SK-N-SH (cell line): ENCODE measurements at regions not wholly inside any gene's neighbourhood (a gene's known extent, or its start where the extent isn't known, plus 50 kb on each side); places are given as distances from the start of the nearest gene placed in this dataset.

Experiments
- CTCF ChIA-PET: fragments of 300-600, 350-600 bp; formaldehyde crosslinking; extraction: SDS; loops from one replicate; lab custom pipeline; 2021; lab: Yijun Ruan, JAX
- POLR2A ChIA-PET: fragments of 350-600 bp; sonication (Branson Sonifier 250); formaldehyde crosslinking; extraction: SDS; loops from one replicate; lab custom pipeline; 2020; ENCODE audit warnings: antibody characterized with exemption, inconsistent platforms; lab: Yijun Ruan, JAX
- DNase-seq: peaks from one replicate; pipeline ENCODE4 v3.0.0; 2012
- H2AFZ ChIP-seq: fragments of 200-600 bp; sonication (generic); 2 replicates; pipeline ENCODE4 v1.8.1; 2016; ENCODE audit warnings: antibody characterized with exemption, mild to moderate bottlenecking, low read depth
- H3F3A ChIP-seq: fragments of 200-600 bp; sonication (generic); replicated peaks from 2 replicates; pipeline ENCODE3; 2016; ENCODE audit warnings: antibody characterized with exemption, mild to moderate bottlenecking; ENCODE audit not compliant: insufficient read depth
- H3K27ac ChIP-seq, 2 experiments: fragments of 200-500 bp in 1 of 2; fragments of 200-600 bp in 1 of 2; sonication (Bioruptor generic) in 1 of 2; sonication (generic), shearing (Covaris generic) in 1 of 2; 2 replicates each; pipeline versions ENCODE4 v1.5.1 to v1.6.1; 2014 to 2016; ENCODE audit warnings: low read depth in 2 of 2, inconsistent platforms in 1 of 2, low read length in 1 of 2, mild to moderate bottlenecking in 1 of 2, mixed read lengths in 1 of 2
- H3K27me3 ChIP-seq: fragments of 200-600 bp; sonication (generic), shearing (Covaris generic); 2 replicates; pipeline ENCODE4 v1.6.1; 2016; ENCODE audit warnings: mixed run types; ENCODE audit not compliant: insufficient read depth
- H3K36me3 ChIP-seq, 2 experiments: fragments of 200-500 bp in 1 of 2; fragments of 200-600 bp in 1 of 2; sonication (Bioruptor generic) in 1 of 2; sonication (generic) in 1 of 2; replicated peaks in 1 of 2; 2 replicates each; pipeline versions ENCODE3 to v1.5.1; 2014 to 2016; ENCODE audit warnings: low read length in 1 of 2, mild to moderate bottlenecking in 1 of 2; ENCODE audit not compliant: insufficient read depth in 2 of 2, control insufficient read depth in 1 of 2
- H3K4me1 ChIP-seq, 2 experiments: fragments of 200-500 bp in 1 of 2; fragments of 200-600 bp in 1 of 2; sonication (Bioruptor generic) in 1 of 2; sonication (generic), shearing (Covaris generic) in 1 of 2; 2 replicates each; pipeline versions ENCODE4 v1.5.1 to v1.6.1; 2014 to 2016; ENCODE audit warnings: low read depth in 1 of 2, low read length in 1 of 2, mixed run types in 1 of 2; ENCODE audit not compliant: insufficient read depth in 2 of 2, control insufficient read depth in 1 of 2
- H3K4me2 ChIP-seq: fragments of 200-600 bp; sonication (generic), shearing (Covaris generic); 2 replicates; pipeline ENCODE4 v1.6.1; 2017; ENCODE audit warnings: mixed run types
- H3K4me3 ChIP-seq, 2 experiments: fragments of 200-500 bp in 1 of 2; fragments of 200-600 bp in 1 of 2; sonication (Bioruptor generic) in 1 of 2; sonication (generic), shearing (Covaris generic) in 1 of 2; 2 replicates each; pipeline versions ENCODE4 v1.5.1 to v1.8.1; 2014 to 2016; ENCODE audit warnings: low read depth in 2 of 2, inconsistent platforms in 1 of 2, low read length in 1 of 2, mild to moderate bottlenecking in 1 of 2, mixed read lengths in 1 of 2, moderate library complexity in 1 of 2
- H3K79me2 ChIP-seq: fragments of 200-600 bp; sonication (generic); 2 replicates; pipeline ENCODE4 v1.8.1; 2017; ENCODE audit warnings: mild to moderate bottlenecking; ENCODE audit not compliant: insufficient read depth
- H3K9ac ChIP-seq: fragments of 200-600 bp; sonication (generic); 2 replicates; pipeline ENCODE4 v1.6.1; 2017; ENCODE audit warnings: mixed run types
- H3K9me2 ChIP-seq: fragments of 200-600 bp; sonication (generic); 2 replicates; pipeline ENCODE4 v1.6.1; 2017; ENCODE audit warnings: mixed run types
- H3K9me3 ChIP-seq: fragments of 200-600 bp; sonication (generic); 2 replicates; pipeline ENCODE4 v1.6.1; 2017; ENCODE audit warnings: mixed run types, mild to moderate bottlenecking, moderate library complexity
- H4K20me1 ChIP-seq: fragments of 200-600 bp; sonication (generic); 2 replicates; pipeline ENCODE4 v1.6.1; 2017; ENCODE audit warnings: mild to moderate bottlenecking, mixed run types; ENCODE audit not compliant: insufficient read depth
- CTCF ChIP-seq: fragments of 200-600 bp; sonication (generic); IDR thresholded peaks from 2 replicates; pipeline ENCODE4 v1.6.1; 2017; ENCODE audit warnings: antibody characterized with exemption, mild to moderate bottlenecking, moderate library complexity
- ELF1 ChIP-seq: IDR thresholded peaks from 2 replicates; pipeline ENCODE4 v1.4.0; 2012
- FOSL2 ChIP-seq: IDR thresholded peaks from 2 replicates; pipeline ENCODE4 v1.4.0; 2012; ENCODE audit warnings: low read depth, mild to moderate bottlenecking, moderate library complexity, borderline replicate concordance
- FOXJ3 ChIP-seq: sonication (generic); formaldehyde crosslinking; IDR thresholded peaks from 2 replicates; pipeline ENCODE4 v1.5.1; 2020; ENCODE audit warnings: mild to moderate bottlenecking, missing genetic modification reagents
- FOXM1 ChIP-seq: IDR thresholded peaks from 2 replicates; pipeline ENCODE4 v1.4.0; 2012; ENCODE audit warnings: low read depth, mild to moderate bottlenecking
- GABPA ChIP-seq: IDR thresholded peaks from 2 replicates; pipeline ENCODE4 v1.4.0; 2012; ENCODE audit warnings: low read depth, mild to moderate bottlenecking
- JUND ChIP-seq: IDR thresholded peaks from 2 replicates; pipeline ENCODE4 v1.4.0; 2012
- MAX ChIP-seq: IDR thresholded peaks from 2 replicates; pipeline ENCODE4 v1.4.0; 2012; ENCODE audit warnings: low read depth
- MEF2A ChIP-seq: IDR thresholded peaks from 2 replicates; pipeline ENCODE4 v1.4.0; 2012; ENCODE audit warnings: low read depth, borderline replicate concordance
- NRF1 ChIP-seq: IDR thresholded peaks from 2 replicates; pipeline ENCODE4 v1.6.1; 2012; ENCODE audit warnings: low read depth, mild to moderate bottlenecking, low read length
- RAD21 ChIP-seq: IDR thresholded peaks from 2 replicates; pipeline ENCODE4 v1.6.1; 2012; ENCODE audit warnings: mild to moderate bottlenecking, low read length
- REST ChIP-seq: IDR thresholded peaks from 2 replicates; pipeline ENCODE4 v1.6.1; 2012; ENCODE audit warnings: mild to moderate bottlenecking, low read depth, low read length, moderate library complexity
- RFX5 ChIP-seq: IDR thresholded peaks from 2 replicates; pipeline ENCODE4 v1.6.1; 2012; ENCODE audit warnings: mild to moderate bottlenecking, improper control_type of control experiment, low read length
- RXRA ChIP-seq: IDR thresholded peaks from 2 replicates; pipeline ENCODE4 v1.4.0; 2012; ENCODE audit warnings: low read depth, mild to moderate bottlenecking, borderline replicate concordance
- SIN3A ChIP-seq: IDR thresholded peaks from 2 replicates; pipeline ENCODE4 v1.6.1; 2012; ENCODE audit warnings: low read depth, mild to moderate bottlenecking, low read length, moderate library complexity, borderline replicate concordance
- TCF12 ChIP-seq: IDR thresholded peaks from 2 replicates; pipeline ENCODE4 v1.4.0; 2012
- TEAD4 ChIP-seq: IDR thresholded peaks from 2 replicates; pipeline ENCODE4 v1.4.0; 2012; ENCODE audit warnings: mild to moderate bottlenecking, borderline replicate concordance; ENCODE audit not compliant: insufficient read depth
- YY1 ChIP-seq: IDR thresholded peaks from 2 replicates; pipeline ENCODE4 v1.4.0; 2012; ENCODE audit warnings: low read depth, mild to moderate bottlenecking
- WGBS: methylation state at CpG from one replicate; pipeline ENCODE4 v1.1.6; 2017; ENCODE audit warnings: low lambda C conversion rate; 5-methylcytosine and 5-hydroxymethylcytosine counted together

- Histone ChIP-seq H3K4me1 (peaks cover 5 to 23% of the 10 kb centered on the region in 2 experiments; a peak in 3 of 4 replicates), H4K20me1 (no peaks in the 10 kb centered on the region), H3K27me3 (no peaks in the 10 kb centered on the region), H3K27ac (peak overlapping the region in 1 of 2 experiments; percentile 27; a peak in 1 of 4 replicates), H3K9ac (no peak overlapping the region), H3K79me2 (no peaks in the 10 kb centered on the region), H3K36me3 (no peaks in the 10 kb centered on the region), H3F3A (peaks cover 29% of the 10 kb centered on the region), H2AFZ (no peak overlapping the region), H3K4me2 (no peak overlapping the region), H3K9me2 (no peaks in the 10 kb centered on the region), H3K9me3 (no peaks in the 10 kb centered on the region)
- POLR2A ChIA-PET: interaction anchor here (0.7 kb wide), 1 partner anchor 41 kb away, joined by 6 read pairs; no protein-coding TSS in a partner anchor
- CTCF ChIA-PET: interaction anchor here (0.6 to 1.5 kb wide), 2 partner anchors 33 to 284 kb away, joined by 3 to 6 read pairs; no protein-coding TSS in a partner anchor
- 62% methylated on average over 5 of the region's 5 CpGs for WGBS
- TF ChIP-seq FOSL2: no peak
- TF ChIP-seq FOXJ3 (CRISPR knock-in tag): no peak
- no peak for TF ChIP-seq MEF2A
- TF ChIP-seq TCF12: peak; percentile 64
- no peak for TF ChIP-seq RXRA
- no peak for TF ChIP-seq ELF1
- no peak for TF ChIP-seq RAD21
- peak; percentile 23; the same call in 1 of the 2 replicates for TF ChIP-seq REST
- no peak for TF ChIP-seq TEAD4
- TF ChIP-seq, all 33 proteins: peak for 2
- H3K4me3 ChIP-seq: no peak overlapping the region
- DNase-seq: no peak
These were observed 159.8 kb upstream of the STK17B start for GRCh38 chr2:196331143-196331542.

- ChIA-PET CTCF (interaction anchor here (0.6 to 1.9 kb wide), 3 partner anchors 34 to 285 kb away, joined by 3 to 7 read pairs (median 6); no protein-coding TSS in a partner anchor), POLR2A (interaction anchor here (0.7 kb wide), 1 partner anchor 41 kb away, joined by 6 read pairs; no protein-coding TSS in a partner anchor)
- Histone ChIP-seq H4K20me1 (no peaks in the 10 kb centered on the region), H3K79me2 (no peaks in the 10 kb centered on the region), H3K4me3 (no peak overlapping the region), H3K9ac (no peak overlapping the region), H3K4me1 (peaks cover 5 to 23% of the 10 kb centered on the region in 2 experiments; a peak in 3 of 4 replicates), H3K9me2 (no peaks in the 10 kb centered on the region), H3K36me3 (no peaks in the 10 kb centered on the region), H3K27ac (peak overlapping the region in 1 of 2 experiments; percentile 27; a peak in 1 of 4 replicates), H3F3A (peaks cover 29% of the 10 kb centered on the region), H2AFZ (no peak overlapping the region), H3K27me3 (no peaks in the 10 kb centered on the region), H3K4me2 (no peak overlapping the region), H3K9me3 (no peaks in the 10 kb centered on the region)
- 45% methylated on average over 4 of the region's 4 CpGs for WGBS
- no peak for DNase-seq
- TF ChIP-seq JUND (no peak), TCF12 (no peak), FOSL2 (no peak), GABPA (no peak), YY1 (no peak), RAD21 (no peak), FOXM1 (no peak), RXRA (no peak), NRF1 (no peak), RFX5 (no peak), SIN3A (no peak), REST (no peak), MAX (no peak), CTCF (no peak), MEF2A (no peak), TEAD4 (no peak)
These were observed 160.5 kb upstream of the STK17B start for GRCh38 chr2:196331851-196332250.
